GM12865 (cell line): ENCODE measurements at regions not wholly inside any gene's neighbourhood (a gene's known extent, or its start where the extent isn't known, plus 50 kb on each side); places are given as distances from the start of the nearest gene placed in this dataset.

Experiments
- DNase-seq: peaks from one replicate; pipeline ENCODE4 v3.0.0; 2010; ENCODE audit warnings: low read depth
- H3K4me3 ChIP-seq: 2 replicates; pipeline ENCODE4 v1.5.1; 2011; ENCODE audit warnings: mild to moderate bottlenecking, low read depth, low read length, control low read depth
- CTCF ChIP-seq: IDR thresholded peaks from 2 replicates; pipeline ENCODE4 v1.5.1; 2011; ENCODE audit warnings: low read length, control low read depth, low read depth, inconsistent platforms; ENCODE audit not compliant: insufficient read depth; ENCODE audit errors: missing control alignments

GRCh38 chr11:20275987-20276965 lies 87.2 kb upstream of the HTATIP2 start:
- no peak for TF ChIP-seq CTCF
- H3K4me3 ChIP-seq: no peak overlapping the region
- no peak for DNase-seq

DNA sequence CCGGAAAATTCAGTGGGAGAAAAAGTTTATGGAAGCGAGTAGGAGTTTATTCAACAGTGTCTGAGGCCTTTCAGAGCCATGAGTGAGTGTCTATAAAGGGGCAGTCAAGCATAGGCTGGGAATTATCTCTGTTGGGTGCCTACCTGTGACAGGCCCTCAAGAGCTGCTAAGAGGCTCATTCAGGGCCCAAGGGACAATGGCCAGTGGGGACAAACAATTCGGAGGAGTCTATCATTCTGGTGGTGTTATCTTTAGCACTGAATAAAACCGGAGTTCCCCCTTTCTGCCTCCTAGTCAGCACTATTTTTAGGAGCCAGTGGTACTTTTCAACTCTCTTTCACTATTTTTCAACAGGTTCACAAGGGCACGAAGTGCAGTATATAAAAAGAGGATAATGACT lies 89.5 kb upstream of the HTATIP2 start:
- DNase-seq: peak; percentile 18
- TF ChIP-seq CTCF: no peak
- no peak overlapping the region for H3K4me3 ChIP-seq

DNA sequence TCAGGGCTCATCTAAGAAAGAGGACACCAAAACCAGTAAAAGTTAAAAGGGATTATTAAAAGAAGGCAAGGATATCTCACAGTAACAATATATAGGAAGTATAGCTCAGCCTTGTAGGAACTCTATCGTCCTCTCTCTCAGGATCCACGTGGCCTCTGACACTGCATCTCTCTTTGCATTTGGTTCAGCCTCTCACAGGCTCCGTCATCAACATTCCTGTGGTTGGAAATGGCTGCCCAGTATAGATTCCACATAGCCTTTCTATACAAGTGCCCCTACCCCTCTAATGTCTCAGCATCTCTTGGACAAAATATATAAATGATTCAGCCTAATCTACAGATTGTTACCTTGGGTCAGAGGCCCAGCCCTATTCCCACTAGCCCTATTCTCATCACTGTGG lies 101.3 kb upstream of the DBX1 start:
- DNase-seq: no peak
- H3K4me3 ChIP-seq: no peak overlapping the region
- no peak for TF ChIP-seq CTCF

DNA sequence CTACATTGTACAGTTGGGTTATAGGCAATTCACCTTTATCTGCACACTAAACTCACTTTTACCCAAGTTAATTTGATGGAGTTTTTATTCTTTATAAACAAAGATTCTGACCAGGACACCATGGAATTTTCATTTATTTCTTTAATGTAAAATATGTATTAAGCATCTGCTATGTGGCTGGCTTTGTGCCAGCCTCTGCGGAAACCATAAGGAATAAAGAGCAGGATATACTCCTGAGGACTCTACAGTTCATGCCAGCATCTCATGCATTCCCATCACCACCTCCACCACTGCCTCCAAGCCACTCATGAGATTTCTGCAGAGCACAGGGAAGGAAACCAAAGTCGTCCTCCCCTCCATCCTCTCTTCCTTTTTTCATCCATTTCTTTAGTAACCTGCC lies 100.0 kb upstream of the DBX1 start:
- no peak for TF ChIP-seq CTCF
- H3K4me3 ChIP-seq: no peak overlapping the region
- no peak for DNase-seq

DNA sequence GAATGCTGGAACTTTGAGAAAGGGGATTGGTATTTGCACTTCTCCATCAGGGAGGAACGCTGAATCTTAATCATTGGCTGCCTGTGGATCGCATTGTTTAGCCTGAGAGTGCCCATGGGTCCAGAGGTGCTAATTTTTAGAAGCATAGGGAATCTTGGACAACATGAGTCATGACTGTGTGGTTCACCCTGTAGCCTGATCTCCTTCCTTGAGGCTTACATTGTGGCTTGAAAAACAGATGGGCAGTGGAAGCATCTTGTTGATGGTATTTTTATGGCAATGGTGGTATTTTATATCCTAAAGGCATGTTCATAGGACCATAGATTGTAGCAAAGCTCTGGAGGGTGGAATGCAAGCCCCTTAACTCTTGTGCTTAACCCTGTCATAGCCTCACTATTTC lies 99.2 kb upstream of the DBX1 start:
- H3K4me3 ChIP-seq: no peak overlapping the region
- DNase-seq: no peak
- TF ChIP-seq CTCF: no peak

- no peak for DNase-seq
- H3K4me3 ChIP-seq: no peak overlapping the region
- TF ChIP-seq CTCF: no peak
Observed at GRCh38 chr11:20258376-20258895, 98.2 kb upstream of the DBX1 start.
